GM04504 (cell line): ENCODE measurements at regions not wholly inside any gene's neighbourhood (a gene's known extent, or its start where the extent isn't known, plus 50 kb on each side); places are given as distances from the start of the nearest gene placed in this dataset.
"Not testable (repeated sequence)": the region's sequence is repeated elsewhere in the genome, so short reads cannot be mapped to it uniquely, and the experiment has no call there.

ENCODE experiments used
- DNase-seq: peaks from one replicate; pipeline ENCODE4 v3.0.0-alpha.2; 2012; ENCODE audit warnings: low read depth

DNA sequence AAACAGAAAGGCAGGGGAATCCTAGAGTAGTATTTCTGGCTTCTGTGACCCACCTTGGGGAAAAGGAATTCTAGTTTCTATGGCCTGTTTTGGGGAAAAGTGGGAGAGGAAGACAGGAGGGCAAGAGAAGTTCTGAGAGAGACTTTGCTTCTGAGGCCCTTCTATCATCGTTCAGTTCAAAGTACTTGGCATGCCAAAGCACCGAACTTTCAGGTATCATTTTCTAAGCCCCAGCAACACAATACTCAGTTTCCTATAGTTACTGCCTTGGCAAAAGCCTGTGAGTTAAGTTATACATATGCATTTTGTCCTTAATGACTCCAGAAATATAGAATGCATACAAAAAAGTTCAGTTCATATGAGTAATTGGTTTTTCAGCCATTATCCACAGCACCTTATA, 74.1 kb upstream of the CHD2 start:
- DNase-seq, result no peak

DNA sequence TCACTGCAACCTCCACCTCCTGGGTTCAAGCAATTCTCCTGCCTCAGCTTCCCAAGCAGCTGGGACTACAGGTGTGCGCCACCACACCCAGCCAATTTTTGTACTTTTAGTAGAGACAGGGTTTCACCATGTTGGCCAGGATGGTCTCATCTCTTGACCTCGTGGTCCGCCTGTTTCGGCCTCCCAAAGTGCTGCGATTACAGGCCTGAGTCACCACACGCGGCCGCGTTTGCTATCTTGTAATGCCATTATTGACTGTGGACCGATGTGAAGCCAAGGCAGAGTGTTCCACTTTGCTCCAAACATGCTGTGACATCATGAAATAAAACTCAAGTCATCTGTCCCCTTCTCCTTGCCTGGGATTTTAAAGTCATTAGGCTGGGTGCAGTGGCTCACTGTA, 72.1 kb upstream of the CHD2 start:
- DNase-seq, result not testable (repeated sequence)

DNA sequence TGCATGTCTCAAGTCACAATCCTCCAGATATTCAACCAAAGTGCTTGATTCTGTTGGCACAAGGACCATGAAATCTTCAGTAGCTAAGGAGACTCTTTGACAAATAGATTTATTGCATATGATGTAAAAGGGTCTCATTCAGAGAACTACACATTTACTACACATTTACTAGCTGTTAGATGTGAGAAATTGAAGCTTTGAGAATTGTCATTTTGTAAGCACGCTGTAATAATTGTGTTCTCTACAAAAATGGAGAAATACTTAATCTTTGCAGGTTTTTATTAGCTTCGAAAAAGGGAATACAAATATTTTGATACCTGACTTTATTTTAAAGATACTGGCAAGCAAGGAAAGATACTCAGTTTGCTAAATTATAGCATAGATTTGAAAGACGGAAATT, 70.2 kb upstream of the CHD2 start:
- DNase-seq, result no peak

DNA sequence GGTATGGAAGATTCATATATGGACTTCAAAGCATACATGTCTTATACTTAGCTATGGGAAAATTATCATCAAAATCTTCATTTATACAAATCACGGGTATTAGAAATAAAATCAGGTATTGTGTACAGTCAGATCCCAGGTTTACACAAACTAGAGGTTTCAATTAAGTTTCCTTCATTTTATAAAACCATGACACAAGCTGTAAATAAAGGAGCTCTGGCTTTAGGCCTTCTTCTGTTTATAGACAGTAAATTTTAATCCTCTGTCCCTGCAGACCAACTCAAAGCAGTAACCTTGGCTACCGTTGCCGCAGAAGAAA, 68.8 kb upstream of the CHD2 start:
- DNase-seq, result no peak

DNA sequence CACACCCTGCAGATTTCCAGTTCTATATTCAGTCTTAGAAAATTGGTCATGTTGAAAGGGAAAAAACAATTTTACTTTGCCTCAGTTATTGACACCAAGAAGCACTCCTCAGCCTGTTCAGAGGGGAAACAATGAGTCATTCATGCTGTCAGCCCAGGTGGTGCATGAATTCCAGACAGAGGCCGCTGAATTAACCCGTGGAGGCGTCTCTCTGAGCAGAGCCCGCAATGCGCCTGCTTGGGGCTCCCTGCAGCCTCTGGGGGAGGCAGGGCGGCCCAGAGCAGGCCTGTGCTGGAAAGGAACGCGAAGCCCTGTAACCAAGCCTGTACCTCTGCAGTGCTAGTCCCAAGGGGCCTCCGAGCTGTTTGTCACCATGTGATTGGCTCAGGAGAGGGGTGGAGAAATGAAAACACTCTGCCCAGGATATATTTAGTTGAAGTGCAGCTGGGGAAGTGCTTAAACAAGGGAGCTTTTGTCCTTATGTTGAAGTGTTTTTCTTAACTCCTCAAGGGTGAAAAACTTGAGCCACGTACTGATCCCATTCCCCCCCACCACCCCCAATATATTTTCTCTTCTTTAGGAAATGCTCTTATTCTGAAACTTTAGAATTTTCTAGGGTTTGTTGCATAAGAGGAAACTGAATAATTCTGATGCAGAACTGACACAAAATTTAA, 68.3 kb upstream of the CHD2 start:
- peak; percentile 74 for DNase-seq

DNA sequence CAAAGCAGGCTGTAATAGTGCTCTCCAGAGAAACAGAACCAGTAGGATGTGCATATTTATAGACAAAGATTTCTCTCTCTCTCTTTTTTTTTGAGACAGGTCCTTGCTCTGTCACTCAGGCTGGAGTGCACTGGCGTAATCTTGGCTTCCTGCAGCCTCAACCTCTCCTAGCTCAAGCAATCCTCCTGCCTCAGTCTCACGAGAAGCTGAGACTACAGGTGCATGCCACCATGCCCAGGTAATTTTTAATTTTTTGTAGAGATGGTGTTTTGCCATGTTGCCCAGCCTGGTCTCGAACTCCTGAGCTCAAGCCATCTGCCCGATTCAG, 67.1 kb upstream of the CHD2 start:
- DNase-seq, result no peak

DNA sequence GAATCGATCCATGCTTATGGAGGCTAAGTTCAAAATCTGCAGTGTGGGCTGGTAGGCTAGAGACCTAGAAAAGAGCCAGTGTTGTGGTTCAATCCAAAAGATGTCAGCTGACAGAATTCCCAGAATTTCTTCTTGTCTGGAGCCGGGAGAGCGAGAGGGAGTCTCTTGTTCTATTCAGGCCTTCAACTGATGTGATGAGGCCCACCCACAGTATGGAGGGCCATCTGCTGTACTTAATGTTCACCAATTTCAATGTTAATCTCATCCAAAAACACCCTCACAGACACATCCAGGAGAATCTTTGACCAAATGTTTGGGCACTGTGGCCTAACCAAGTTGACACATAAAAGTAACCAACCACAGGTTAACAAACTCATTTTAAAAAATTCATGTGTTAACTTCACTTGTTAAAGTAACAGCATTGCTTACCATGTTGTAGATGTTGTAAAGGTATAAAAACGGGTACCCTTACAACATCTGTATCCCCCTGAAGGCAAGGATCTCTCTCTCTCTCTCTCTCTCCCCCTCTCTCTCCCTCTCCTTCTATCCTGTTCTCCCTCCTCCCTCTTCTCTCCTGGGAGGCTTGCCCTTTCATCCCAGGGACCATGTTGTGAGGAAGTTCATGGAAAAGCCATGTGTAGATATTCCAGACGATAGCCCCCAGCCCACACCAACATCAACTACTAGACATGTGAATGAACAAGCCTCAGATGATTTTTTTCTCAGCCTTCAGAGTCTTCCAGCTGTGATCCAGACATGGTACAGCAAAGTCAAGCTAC, 66.4 kb upstream of the CHD2 start:
- no peak for DNase-seq

DNA sequence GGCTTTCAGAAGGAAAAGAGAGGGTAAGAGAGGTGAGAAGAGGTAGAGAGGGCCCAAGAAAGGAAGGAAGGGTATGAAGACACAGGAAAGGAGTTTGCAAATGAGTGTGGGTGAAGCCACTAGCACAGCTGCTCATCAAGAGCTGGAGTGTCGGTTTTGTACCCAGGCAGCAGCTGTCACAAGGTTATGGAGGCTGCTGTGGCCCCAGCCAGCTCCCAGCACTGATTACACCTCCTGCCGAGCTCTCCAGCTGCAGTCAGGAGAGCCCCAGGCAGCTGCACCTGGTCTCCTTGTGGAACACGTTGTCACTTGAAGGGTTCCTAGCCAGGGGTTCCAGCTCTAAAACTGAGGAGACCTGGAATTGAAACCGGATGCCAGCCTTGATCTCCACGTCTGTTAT, 60.4 kb upstream of the CHD2 start:
- DNase-seq, result no peak

DNA sequence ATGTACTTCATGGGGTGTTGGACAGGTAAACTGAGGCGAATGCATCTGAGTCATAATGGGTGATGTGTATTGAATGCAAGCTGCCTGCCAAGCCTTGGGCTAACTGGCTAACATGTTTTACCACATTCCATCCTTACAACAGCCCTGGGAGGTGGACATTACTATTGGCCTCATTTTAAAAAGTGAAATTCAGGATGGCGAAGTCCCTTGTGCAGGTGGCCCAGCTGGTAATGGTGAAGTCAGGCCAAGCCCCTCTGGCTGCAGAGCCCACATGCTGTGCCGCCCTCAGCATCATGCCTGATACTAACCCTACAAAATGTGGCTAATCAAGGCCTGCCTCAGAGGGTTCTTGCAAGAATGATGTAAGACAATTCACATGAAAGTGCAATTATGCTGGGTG, 60.0 kb upstream of the CHD2 start:
- no peak for DNase-seq

DNA sequence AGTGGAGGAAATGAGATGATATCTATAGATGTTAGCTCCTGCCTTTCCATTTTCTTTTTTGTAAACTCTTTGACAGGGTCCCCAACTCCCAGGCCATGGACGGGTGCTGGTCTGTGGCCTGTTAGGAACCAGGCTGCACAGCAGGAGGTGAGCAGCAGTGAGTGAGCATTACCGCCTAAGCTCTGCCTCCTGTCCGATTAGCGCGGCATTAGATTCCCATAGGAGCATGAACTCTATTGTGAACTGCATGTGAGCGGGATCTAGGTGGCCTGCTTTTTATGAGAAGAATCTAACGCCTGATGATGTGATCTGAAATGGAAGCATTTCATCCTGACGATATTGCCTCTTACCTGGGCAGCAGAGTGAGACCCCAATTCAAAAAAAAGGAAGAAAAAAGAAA, 56.8 kb upstream of the CHD2 start:
- no peak for DNase-seq

DNA sequence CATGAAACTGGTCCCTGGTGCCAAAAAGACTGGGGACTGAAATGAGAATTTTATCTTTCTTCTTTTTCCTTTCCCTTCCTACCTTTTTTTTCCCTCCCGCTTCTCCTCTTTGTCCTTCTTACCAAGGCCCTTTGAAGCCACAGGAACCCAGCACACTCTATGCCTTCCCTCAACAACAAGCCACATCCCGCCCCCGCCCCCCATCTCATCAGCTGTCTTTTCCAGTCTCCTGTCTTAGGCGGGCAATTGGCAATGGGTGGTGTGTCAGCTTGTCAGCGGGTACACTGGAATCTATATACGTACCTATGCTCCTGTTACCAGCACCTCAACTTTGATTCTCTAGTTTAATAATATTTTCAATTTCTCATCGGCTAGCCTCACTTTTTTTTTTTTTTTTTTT, 56.3 kb upstream of the CHD2 start:
- DNase-seq, result no peak

DNA sequence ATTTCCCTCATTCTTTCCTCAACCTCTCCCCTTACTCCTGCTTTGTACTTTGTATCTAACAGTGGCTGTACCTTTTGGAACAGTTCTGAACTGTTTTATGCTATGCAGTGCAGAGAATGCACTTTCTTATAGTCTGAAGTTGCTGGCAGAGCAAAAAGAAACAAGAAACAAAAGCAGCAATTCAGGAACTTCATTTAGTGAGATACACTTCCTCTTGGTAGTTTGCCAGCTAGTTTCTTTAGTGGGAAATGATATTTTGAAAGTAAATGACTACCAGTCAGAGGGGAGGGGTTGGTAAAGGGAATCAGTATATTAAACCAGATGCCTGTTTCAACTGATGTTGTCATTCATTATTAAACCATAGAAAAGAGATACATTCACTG, 55.0 kb upstream of the CHD2 start:
- no peak for DNase-seq

DNA sequence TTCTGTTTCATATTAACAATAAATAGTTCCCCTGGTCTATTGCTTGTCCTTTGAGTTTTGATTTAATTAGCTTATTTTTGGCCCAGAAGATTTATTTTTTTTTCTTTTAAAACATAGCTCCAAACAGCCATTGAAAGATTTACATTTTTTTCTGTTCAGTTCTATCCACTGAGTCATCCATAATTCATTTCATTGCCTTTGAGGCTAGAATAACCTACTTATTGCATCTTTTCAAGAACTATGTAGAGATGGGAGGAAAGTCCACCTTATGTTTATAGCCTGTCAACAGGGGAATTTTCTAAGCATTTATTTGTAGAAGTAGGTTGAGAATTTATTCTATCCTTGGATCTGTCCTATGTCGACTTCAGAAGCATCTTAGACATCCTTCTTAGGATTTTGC, 53.4 kb upstream of the CHD2 start:
- DNase-seq, result peak; percentile 34

DNA sequence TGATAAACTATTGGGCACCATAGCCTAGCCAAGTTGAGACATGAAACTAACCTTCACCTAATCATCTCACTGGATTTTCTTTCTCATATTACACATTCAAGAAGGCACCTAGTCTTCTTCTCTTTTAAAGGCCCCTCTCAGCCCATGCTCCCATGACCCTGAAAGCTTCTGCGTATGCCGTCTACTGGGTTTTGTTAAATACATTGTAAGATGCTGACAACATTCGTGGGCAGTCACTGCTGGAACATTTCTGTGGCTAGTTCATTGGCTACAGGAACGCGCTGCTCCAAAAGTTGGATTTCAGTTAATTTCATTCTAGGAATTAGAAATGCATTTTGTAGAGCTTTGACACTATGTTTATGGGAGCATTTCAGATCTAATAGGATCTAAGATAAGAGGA, 52.3 kb upstream of the CHD2 start:
- no peak for DNase-seq

DNA sequence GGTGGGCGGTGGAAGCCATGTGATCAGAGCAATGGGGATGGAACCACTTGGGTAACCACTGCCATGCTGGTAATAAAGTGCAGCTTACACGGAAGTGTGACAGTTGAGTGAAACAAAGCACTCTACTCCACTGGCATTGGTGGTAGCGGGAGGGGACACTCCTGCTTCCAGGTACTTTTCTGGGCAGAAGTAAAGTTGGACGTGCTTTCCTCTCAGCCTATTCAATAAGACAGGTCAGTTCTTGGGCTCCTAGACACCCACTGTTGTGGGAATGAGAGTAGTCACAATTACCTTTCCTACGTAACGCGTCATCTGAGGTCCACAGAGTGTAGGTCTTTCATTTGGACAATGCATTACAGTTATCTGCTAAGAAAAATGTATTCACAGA, 51.7 kb upstream of the CHD2 start:
- DNase-seq, result no peak

DNA sequence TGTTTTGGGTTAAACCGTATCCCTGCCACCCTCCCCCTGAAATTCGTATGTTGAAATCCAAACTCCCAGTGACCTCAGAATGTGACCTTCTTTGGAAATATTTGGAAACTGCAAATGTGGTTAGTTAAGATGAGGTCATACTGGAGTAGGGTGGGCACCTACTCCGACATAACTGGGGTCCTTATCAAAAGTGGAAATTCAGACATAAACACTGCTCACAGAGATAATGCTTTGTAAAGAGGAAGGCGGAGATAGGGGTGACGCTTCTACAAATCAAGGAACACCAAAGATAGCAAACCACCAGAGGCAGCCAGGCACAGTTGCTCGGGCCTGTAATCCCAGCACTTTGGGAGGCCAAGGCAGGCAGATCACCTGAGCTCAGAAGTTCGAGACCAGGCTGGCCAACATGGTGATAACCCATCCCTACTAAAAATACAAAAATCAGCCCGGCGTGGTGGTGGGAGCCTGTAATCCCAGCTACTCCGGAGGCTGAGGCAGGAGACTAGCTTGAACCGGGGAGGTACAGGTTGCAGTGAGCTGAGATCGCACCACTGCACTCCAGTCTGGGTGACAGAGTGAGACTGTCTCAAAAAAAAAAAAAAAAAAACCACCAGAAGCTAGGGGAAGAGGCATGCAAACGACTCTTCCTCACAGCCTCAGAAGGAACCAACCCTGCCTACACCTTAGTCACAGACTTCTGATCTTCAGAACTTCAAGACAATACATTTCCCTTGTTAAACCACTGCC, 51.1 kb upstream of the CHD2 start:
- DNase-seq, result no peak

DNA sequence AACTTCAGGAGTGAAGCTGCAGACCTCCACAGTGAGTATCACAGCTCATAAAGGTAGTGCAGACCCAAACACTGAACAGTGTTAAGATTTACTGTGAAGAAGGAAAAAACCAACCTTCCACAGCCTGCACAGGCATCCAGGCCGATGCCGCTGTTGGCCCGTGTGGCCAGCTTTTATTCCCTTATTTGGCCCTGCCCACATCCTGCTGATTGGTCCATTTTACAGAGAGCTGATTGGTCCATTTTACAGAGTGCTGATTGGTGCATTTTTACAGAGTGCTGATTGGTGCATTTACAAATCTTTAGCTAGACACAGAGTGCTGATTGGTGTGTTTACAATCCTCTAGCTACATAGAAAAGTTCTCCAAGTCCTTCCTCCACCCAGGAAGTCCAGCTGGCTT, 49.9 kb upstream of the CHD2 start:
- not testable (repeated sequence) for DNase-seq
